ENCODE measurements at regions not wholly inside any gene's neighbourhood (a gene's known extent, or its start where the extent isn't known, plus 50 kb on each side); places are given as distances from the start of the nearest gene placed in this dataset.

DNA sequence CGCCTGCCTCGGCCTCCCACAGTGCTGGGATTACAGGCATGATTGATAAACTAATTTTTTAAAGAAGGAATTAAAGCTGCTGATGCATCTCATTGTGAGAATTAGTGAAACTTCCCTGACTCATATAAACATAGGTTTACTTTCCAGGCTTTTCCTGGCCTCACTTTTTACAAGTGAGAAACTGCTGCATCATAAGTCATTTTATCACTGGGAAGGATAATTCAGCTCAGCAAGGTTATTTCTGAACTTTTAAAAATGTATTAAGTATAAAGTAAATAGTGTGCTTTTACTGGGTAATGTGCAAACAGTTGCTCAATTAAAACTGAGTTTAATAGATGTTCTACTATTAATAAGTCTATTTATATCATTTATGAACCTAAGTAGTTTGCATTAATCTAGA lies 1130.3 kb upstream of the CDH2 start:
- DNase-seq, result no peak

DNA sequence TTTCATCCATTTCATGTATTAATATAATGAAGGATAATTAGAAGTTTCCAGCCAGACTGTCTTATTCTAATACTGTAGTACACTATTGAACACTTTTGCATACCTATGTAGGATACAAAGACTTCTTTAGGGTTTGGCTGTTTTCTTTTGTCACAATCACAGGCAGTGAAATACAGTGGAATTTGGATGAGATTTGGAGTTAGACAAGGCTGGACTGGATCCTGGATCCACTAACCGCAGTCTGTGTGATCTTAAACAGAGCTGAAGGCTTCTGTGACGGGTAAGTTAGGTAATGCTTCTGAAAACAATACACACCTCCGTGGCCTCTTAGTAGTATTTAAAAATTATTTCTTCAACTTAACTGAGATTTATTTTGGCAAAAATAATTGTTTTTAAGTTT lies 1128.6 kb upstream of the CDH2 start:
- no peak for DNase-seq

DNA sequence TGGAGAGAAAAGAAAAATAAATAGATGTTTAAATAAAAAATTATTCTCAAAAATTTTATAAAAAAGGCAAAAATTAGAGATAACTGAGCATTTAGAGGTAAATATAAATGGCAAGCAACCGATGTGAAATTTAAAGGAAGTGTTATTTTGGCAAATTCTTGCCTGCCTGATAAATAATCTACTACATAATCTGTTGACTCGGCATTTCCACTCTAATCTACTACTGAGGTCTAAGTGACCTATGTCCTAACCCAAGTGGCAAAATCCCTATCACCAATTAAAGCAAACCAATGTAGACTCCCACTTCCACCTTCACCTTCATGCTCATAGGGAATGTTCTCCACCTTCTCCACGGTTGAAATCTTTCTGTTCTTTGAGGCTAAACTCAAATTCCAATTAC lies 1124.1 kb upstream of the CDH2 start:
- DNase-seq, result no peak

DNA sequence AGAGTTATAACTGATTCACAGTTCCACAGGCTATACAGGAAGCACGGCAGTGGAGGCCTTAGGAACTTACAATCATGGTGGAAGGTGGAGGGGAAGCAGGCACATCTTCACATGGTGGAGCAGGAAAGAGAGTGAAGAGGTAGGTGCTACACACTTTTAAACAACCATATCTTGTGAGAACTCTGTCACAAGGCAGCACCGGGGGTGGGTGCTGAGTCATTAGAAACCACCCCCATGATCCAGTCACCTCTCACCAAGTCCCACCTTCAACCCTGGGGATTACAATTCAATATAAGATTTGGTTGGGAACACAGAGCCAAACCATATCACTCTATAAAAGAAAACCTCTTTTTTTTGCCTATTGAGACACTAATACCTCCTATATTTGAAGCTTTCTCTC lies 1108.5 kb upstream of the CDH2 start:
- DNase-seq, result no peak

DNA sequence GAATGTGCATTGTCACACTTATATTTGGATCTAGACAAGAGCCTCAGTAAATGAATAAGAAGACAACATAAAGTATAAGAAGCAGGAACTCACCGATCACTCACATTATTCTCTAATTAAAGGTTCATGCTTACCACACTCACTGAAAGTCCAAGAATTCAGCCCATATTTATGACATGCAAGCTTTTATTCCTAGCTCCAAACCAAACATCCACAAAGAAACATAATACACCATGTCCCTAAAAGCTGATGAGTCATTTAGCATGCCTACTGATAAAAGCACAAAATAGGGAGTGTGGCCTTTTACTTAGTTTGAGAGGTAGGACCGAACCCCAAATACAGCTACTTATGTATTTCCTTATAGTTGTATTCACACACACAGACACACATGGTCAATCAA lies 1094.6 kb upstream of the CDH2 start:
- DNase-seq, result no peak

DNA sequence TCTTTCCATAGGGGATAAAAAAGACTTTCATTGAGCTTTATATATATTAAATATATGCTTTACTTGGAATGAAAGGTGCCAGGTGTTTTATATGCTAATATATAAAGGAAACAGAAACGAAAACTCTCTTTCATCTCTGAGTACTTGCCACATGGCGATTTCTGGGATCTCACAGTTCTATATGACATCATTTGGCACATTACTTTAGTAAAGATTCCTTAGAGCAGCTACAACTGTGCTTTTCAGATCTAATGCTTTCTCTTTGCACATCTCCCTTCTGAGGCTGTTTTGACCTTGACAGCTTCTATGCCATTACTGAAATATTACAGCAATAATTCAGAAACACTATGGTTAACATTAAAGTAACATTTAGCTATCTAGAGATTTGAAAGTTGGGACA lies 1082.9 kb upstream of the CDH2 start:
- DNase-seq, result no peak

DNA sequence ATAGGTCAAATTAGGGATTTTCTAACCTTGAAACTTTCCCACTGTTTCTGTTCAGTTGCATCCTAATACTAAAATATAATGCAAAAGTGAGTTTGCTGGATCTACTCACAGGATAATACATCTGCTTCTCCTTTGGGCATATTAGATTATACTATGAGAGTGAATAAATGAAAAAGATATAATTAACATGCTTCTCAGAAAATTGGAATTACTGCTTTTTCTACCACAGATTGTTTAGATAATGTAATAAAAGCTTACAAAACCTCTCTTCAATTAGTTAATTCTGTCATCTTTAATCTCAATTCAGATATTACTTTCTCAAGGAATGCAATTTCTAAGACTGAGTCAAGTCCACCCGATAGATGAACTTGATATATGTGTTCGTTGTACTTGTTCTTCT lies 1077.2 kb upstream of the CDH2 start:
- DNase-seq, result no peak

DNA sequence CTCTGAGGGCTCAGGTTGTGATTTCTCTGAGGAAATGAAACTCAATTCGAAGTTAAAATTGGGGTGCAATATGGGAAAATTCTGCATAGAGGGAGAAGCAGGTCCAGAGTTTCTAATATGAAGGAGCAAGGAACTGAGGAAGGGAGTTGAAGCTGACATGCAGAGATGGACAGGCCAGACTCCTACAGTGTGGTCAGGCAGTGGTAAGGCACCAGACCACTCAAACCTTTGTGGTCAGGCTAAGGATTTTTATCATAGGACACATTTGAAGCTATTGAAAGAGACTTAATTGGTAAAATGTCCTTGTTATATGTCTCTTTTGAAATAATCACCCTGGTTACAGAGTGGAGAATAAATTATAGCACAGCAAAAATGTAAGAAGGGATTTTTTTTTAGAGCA lies 1074.8 kb upstream of the CDH2 start:
- no peak for DNase-seq

DNA sequence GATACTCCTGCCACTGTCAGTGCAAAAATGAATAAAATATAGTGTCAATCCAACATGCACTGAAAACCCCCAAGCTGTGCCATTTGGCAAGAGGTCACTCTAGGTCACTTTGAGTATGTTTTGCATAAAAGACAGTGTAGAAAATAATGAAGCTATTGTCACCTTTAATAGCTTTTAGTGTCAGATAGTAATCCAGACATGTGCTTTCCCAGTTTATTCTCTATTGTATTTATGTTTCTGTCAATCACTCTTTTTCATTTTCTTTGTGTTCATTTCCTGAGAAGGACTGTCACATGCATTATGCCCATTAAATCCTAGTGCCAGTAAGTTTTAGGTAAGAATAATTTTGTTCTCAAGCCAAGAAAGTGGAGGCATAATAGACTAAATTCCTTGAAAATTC lies 1073.9 kb upstream of the CDH2 start:
- no peak for DNase-seq

DNA sequence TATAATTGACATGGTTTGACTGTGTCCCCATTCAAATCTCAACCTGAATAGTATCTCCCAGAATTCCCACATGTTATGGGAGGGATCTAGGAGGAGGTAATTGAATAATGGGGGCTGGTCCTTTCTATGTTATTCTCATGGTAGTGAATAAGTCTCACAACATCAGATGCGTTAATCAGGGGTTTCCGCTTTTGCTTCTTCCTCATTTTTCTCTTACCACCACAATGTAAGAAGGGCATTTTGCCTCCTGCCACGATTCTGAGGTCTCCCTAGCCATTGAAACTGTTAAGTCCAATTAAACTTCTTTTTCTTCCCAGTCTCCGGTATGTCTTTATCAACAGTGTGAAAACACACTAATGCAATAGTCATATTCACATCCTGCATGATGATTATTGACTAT lies 1073.3 kb upstream of the CDH2 start:
- DNase-seq, result no peak

DNA sequence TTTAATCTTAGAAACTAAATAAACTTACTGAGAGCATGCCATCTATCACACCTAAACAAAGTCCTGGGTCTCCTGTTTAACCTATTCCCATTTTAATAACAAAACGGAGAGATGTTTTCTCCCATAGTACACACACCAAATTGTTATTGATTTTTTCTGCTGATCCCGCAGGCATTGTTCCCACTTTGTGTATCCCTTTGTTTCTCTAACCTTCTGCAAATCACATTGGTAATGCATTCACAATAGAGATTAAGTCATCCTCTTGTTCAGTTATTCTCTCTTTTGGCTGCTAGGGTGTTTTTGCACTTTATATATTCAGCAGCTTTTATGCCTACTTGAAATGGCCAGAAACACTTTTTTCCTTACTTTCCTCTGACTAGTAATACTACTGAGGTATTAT lies 1071.9 kb upstream of the CDH2 start:
- DNase-seq, result no peak

DNA sequence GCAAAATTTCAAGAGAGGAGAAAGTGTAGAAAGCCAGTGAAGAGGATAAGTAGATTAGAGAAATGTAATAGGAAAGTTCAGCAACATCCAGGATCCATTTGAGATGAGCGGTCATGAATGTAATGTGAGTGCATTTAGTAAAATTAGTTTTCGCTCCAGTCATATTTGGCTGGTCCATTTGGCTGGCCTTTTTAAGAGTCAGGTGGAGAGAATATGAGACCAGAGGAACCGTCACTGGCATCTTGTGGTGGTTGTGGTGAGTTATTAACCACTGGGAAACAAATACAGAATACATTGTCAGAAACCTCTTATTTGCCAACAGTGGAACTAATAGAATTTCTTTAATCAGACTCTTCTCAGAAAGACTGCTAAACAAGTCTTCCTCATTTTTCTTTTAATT lies 1064.3 kb upstream of the CDH2 start:
- no peak for DNase-seq

DNA sequence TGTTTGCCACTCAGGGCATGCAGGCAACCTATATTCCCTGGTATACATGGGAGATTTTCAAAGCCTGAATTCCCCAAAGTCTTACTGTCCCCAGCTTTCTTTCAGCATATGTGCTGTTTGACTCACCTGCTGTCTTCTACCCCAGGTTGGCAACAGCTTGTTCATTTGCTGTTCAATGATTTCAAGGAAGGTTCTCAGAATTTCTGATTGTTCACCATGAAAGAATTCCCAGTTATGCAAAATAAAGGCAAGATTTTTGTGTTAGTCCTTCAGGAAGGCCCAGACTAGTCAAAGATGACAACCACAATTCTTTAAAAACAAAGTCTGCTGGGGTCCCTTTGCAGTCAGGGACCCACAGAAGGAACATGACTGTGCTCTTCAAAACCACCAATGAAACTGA lies 1057.8 kb upstream of the CDH2 start:
- no peak for DNase-seq

DNA sequence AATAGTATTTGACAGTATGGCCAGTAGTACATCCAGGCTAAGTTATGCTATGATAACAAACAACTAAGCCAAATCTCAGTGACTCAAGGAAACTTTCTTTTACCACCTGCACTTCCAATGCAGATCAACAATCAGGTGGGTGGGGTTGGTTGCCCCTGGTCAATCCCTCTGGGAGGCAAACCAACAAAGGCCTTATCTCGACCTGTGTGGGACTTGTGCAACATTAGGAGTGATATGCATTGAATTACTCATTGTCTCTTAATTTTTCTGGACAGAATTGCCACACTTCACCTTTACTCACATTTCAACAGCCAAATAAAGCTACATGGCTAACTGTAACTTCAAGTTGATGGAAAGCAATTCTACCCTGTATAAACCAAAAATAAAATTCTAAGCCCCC lies 1049.3 kb upstream of the CDH2 start:
- no peak for DNase-seq

DNA sequence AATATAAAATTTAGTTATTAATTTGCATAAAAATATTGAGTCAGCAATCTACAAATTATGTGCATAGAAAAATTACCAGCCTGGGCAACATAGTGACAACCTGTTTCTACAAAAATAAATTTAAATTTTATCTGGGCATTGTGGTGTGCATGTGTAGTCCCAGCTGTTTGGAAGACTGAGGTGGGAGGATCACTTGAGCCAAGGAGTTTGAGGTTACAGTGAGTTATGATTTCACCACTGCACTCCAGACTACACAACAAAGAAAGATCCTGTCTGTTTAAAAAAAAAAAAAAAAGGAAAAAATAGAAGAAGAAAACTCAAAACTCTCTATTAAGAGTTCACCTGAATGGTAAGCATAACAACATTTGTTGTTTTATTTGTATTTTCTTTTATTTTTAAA lies 1048.4 kb upstream of the CDH2 start:
- DNase-seq, result no peak

DNA sequence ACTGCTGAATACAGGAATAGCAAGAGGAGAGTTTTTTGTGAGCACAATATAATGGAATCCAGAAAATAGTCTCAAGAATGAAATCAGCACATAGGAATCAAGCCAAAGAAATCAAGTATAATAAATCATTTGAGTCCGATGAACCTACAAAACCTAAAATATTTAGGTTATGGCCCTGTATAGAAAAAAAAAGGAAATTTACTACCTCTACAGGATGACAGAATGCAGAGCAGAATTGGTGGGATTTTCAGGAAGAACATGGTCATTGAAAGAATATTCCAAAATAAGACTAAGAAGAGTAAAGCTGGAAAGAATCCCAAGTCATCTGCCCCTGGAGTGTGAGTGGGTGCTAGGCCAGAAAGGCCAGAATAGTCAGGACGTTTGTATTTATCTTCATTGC lies 1041.2 kb upstream of the CDH2 start:
- DNase-seq, result no peak

DNA sequence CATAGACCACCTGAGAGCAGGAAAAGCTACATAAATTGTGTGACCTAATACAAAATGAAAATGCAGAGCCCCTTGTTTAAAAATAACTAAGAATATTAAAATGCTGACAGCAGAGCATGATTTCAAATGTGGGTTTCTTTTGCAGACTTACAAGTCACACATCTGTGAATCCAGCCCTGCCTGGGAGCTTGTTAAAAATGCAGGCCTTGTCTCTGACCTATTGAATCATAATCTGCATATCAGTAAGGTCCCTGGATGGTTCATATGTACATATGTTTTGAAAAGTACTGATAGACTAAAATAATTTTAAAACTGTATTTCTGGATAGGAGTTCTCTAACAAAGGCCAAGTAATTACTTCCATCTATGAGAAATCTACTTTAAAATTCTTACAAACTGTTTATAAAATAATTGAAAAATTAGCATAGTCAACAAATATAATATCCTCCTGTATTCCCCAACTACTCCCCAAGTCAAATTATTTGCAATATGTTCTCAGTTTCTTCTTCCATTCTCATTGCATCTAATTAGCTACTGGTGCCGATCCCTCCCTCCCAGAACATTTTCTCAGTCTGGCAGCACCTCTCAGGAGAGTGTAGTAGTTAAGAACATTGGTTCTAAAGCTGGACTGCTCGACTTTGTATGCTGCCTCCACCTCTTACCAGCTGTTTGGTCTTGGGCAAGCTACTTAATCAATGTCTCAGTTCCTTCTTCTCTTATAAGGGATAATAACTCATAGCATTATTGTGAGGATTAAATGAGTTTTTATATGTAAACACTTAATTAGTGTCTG lies 1040.4 kb upstream of the CDH2 start:
- DNase-seq, result no peak

DNA sequence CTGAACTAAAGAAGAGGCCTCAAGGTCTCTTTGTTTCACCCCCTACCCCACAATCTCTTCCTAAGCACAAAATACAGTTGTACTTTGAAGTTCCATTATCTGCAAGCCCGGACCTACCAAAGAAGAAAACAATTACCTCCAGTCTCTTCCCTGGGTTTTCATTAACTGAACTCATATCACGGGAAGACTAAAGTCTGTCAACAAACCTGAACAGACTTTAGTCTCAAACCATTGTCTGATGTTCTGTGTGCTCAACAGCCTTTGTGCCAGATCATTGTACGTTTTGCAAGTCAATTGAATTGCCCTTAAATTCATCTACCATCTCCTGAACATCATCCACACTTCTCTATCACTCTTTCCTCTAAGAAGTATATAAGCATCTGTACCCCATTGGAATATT lies 1021.9 kb upstream of the CDH2 start:
- no peak for DNase-seq

DNA sequence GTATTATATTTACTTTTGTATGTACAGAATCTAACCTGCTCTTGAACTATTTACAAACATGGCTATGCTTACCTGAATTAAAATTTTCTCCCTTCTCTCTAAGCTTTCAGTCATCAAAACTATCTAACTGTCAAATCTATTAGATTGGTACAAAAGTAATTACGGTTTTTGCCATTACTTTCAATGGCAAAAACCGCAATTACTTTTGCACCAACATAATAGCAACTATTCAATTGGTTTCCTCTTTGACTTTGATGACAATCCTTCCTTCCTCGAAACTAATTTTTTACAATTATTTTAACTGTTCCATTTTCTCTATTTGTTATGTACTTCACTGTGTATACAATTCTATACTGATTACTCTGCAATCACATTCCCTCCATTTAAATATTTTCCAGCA lies 1019.4 kb upstream of the CDH2 start:
- DNase-seq, result no peak

DNA sequence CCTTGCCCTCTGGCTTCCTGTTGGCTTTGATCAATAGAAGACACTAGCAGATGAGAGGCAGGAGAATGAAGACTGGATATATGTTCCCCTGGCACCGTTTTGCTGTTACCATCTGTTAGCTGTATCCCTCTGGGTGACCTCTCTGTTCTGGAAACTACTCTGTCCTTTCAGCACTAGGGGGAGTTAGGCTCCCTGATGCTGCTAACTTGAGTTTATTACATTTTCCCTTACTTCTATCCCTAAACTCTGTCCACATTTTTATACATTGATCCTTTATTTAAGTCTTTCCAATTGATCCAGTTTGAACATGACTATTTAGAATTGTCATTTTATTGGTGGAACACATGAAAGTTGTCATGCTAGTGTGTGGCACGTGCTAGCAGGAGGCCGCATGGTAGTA lies 1014.3 kb upstream of the CDH2 start:
- no peak for DNase-seq

DNA sequence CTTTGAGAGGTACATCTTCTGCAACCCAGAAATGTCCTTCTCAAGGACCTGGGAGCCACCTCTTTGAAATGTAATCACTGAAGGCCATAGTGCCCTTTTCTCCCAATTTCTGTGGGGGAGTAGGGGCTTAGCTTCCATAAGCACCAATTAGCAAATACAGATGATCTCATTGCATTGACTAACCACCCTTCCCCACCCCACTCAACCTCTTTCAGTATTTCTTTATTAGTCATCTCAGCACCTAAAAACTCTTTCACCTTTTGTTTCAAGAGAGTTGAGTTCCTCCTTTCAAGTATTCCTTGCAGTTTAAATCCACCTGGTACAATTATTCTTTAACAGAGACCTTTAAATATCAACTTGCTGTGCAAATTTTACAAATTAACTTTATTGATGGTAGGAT lies 1011.8 kb upstream of the CDH2 start:
- DNase-seq, result no peak

DNA sequence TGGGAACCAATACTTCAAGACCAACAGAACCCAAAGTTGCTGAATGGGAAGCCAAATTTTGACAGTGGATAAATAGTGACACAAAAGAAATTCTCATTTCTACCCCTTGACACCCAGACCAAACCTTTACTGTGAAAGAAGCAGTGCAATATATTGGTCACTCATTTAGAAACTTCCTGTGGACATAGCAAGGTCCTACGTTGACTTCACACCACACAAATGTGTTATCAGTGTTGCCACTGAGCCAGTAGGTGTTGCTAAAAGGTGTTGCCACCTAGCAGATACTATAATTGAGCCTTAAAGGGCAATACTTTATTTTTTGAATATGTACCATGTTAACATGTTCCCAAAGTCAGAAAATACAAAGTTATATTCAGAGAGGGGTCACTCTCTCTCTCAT lies 1008.9 kb upstream of the CDH2 start:
- no peak for DNase-seq

DNA sequence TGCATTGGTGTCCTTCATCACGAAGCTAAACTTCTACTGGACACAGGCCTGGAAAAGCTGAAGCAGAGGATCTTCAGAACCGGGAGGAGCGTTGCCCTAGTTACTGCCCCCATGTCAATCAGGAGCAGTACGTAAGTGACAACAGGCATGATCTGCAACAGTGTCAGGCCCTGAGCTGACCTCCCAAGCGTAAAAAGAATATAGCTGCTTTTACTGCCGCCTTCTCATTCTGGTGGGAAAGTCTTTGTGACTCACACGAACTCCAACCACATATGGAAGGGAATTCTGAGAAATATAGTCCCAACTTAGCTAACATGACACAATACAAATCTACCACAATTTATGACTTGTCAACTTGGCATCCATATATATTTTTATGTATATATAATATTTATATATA lies 1007.7 kb upstream of the CDH2 start:
- DNase-seq, result no peak

DNA sequence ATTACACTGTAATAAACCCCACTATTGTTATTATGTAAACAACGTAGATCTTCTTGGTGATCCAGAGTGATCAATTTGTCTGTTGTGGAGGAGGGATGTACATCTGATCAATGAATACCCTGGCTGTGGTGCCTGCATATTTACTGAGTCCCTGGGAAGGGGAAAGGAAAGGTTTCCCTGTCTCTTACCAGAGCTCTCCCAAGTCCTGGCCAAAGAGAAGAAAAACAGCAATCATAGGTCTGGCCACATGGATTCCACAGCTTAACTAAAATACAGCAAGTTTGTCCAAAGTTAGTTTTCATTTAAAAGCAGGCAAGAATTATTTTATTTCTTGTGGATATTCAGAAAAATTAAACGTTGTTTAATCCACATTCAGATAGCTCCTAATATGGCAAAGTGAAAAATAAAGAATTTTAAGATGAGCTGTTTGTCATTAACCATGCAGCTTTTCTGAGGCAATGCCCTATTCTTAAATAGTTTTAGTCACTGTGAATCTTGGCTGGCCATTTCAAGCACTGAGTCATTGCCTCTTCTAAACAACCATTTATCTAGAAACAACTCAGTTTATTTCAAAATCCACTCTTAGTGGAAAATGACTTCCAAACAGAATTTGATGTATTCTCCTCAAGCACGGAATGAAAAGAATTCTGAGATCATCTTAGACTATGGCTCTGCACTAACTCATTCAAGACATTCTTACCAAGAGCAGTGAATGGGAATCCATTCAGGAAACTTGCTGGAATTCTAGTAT lies 1004.4 kb upstream of the CDH2 start:
- DNase-seq, result no peak

DNA sequence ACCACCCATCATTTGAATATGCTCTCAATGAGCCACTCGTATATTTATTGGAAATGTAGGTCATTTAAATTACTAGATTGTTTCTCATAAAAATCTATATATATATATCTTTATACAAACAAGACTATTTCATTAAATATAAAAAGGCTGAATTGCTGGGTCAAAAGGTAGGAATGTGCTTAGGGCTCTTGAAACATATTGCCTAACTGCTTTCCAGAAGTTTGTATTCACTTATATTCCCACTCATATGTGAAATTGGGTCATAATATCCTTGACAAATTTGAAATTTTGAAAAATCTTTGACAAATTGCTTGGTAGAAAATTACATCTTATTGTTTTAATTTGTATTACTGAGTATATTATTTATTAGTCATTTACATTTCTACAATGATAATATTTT lies 999.8 kb upstream of the CDH2 start:
- DNase-seq, result no peak
